ENCODE measurements at regions not wholly inside any gene's neighbourhood (a gene's known extent, or its start where the extent isn't known, plus 50 kb on each side); places are given as distances from the start of the nearest gene placed in this dataset.

DNA sequence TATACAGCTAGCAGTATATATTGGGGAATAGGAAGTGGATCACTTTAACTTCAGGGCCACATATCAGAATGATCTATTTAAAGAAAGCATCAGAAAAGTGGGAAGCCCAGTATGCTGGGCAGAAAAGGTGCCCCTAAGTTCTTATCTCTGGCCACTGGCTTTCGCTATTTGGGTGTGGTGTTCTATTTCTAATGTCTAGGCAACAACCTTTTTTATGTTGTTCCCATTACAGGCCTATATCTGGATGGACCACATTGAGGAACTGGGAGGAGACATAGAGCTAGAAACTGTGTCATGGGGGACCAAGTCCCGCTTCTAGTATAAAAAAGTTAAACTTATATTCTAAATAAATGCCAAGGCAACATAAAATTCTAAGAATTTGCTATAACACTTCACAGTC, 935.6 kb downstream of the PDHA2 start:
- no peak for DNase-seq (ENCODE audit: low read depth in 1 of 2, low spot score in 1 of 2)
- Histone ChIP-seq H3K4me3 (replicated peaks; ENCODE audit: insufficient read depth, low read length) (no peak overlapping the region), H3K27ac (replicated peaks) (no peak overlapping the region), H3K27me3 (ENCODE audit: insufficient read depth, poor library complexity, severe bottlenecking) (no peaks in the 10 kb centered on the region)
- TF ChIP-seq POLR2AphosphoS5 (IDR thresholded peaks at IDR 0.05; ENCODE audit: low read depth) = no peak
- TF ChIP-seq, protein P1, sequence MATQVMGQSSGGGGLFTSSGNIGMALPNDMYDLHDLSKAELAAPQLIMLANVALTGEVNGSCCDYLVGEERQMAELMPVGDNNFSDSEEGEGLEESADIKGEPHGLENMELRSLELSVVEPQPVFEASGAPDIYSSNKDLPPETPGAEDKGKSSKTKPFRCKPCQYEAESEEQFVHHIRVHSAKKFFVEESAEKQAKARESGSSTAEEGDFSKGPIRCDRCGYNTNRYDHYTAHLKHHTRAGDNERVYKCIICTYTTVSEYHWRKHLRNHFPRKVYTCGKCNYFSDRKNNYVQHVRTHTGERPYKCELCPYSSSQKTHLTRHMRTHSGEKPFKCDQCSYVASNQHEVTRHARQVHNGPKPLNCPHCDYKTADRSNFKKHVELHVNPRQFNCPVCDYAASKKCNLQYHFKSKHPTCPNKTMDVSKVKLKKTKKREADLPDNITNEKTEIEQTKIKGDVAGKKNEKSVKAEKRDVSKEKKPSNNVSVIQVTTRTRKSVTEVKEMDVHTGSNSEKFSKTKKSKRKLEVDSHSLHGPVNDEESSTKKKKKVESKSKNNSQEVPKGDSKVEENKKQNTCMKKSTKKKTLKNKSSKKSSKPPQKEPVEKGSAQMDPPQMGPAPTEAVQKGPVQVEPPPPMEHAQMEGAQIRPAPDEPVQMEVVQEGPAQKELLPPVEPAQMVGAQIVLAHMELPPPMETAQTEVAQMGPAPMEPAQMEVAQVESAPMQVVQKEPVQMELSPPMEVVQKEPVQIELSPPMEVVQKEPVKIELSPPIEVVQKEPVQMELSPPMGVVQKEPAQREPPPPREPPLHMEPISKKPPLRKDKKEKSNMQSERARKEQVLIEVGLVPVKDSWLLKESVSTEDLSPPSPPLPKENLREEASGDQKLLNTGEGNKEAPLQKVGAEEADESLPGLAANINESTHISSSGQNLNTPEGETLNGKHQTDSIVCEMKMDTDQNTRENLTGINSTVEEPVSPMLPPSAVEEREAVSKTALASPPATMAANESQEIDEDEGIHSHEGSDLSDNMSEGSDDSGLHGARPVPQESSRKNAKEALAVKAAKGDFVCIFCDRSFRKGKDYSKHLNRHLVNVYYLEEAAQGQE (IDR thresholded peaks at IDR 0.05; ENCODE audit: insufficient replicate concordance, low read depth) = no peak
- TF ChIP-seq, protein P2, sequence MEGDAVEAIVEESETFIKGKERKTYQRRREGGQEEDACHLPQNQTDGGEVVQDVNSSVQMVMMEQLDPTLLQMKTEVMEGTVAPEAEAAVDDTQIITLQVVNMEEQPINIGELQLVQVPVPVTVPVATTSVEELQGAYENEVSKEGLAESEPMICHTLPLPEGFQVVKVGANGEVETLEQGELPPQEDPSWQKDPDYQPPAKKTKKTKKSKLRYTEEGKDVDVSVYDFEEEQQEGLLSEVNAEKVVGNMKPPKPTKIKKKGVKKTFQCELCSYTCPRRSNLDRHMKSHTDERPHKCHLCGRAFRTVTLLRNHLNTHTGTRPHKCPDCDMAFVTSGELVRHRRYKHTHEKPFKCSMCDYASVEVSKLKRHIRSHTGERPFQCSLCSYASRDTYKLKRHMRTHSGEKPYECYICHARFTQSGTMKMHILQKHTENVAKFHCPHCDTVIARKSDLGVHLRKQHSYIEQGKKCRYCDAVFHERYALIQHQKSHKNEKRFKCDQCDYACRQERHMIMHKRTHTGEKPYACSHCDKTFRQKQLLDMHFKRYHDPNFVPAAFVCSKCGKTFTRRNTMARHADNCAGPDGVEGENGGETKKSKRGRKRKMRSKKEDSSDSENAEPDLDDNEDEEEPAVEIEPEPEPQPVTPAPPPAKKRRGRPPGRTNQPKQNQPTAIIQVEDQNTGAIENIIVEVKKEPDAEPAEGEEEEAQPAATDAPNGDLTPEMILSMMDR (IDR thresholded peaks at IDR 0.05; ENCODE audit: insufficient read depth, low read length) = no peak
- no peak for TF ChIP-seq SPI1 (IDR thresholded peaks at IDR 0.05; ENCODE audit: borderline replicate concordance, low read depth)
- no peak for TF ChIP-seq GABPA (IDR thresholded peaks at IDR 0.05; ENCODE audit: low read depth)

DNA sequence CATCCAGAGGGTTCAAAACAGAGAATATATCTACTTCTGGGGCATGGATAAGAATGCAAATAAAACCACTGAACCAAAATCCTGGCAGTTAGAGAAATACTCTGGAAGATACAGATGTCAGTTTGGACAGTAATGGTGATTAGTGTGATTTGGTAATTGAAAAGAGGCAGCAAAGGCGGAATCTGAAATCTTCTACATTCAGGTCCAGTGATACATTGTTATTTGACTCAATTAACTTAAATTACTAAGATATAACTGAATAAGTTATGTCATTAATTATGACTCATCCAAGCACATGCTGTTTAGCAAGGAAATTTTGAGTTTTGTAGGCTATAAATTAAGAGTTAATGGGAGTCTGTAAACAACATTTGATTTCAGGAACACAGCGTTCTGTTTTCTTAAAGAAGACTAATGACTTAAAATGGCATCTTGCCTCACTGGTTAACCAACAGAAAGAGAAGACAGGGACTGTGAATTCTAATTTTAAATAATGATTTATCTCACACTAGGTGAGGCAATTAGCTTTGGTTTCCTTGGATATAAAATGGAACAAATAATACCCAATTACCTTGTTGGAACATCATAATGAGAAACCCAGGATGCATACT, 937.1 kb downstream of the PDHA2 start:
- no peak for DNase-seq (ENCODE audit: low read depth in 1 of 2, low spot score in 1 of 2)
- no peak overlapping the region for H3K4me3 ChIP-seq (replicated peaks; ENCODE audit: insufficient read depth, low read length)
- TF ChIP-seq, protein P2 (IDR thresholded peaks at IDR 0.05; ENCODE audit: insufficient read depth, low read length) = no peak
- TF ChIP-seq POLR2AphosphoS5 (IDR thresholded peaks at IDR 0.05; ENCODE audit: low read depth) (no peak), SPI1 (IDR thresholded peaks at IDR 0.05; ENCODE audit: borderline replicate concordance, low read depth) (no peak), GABPA (IDR thresholded peaks at IDR 0.05; ENCODE audit: low read depth) (no peak)
- TF ChIP-seq, protein P1 (IDR thresholded peaks at IDR 0.05; ENCODE audit: insufficient replicate concordance, low read depth) = no peak
- H3K27me3 ChIP-seq (ENCODE audit: insufficient read depth, poor library complexity, severe bottlenecking) = no peaks in the 10 kb centered on the region
- H3K27ac ChIP-seq (replicated peaks) = no peak overlapping the region

DNA sequence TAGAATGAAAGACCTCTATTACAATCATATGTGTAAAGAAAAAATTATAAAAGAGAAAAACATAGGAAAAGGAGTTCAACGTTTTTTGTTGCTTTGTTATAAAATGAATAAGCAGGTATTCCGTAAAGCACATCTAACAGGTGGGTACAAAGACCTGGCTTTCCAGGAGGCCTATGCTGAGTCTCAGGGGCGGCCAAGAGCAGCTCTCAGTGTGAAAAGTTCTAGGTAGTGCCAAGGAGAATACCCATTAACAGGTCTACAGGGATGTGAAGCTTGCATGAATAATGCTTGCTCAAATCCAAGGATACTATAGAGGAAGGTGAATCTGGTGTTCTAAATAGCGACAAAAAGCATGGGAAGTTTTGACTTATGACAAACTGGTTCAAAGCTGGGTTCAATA, 944.4 kb downstream of the PDHA2 start:
- DNase-seq (ENCODE audit: low read depth in 1 of 2, low spot score in 1 of 2) = no peak
- Histone ChIP-seq H3K27me3 (ENCODE audit: insufficient read depth, poor library complexity, severe bottlenecking) (no peaks in the 10 kb centered on the region), H3K4me3 (replicated peaks; ENCODE audit: insufficient read depth, low read length) (no peak overlapping the region), H3K27ac (replicated peaks) (no peak overlapping the region)
- TF ChIP-seq GABPA (IDR thresholded peaks at IDR 0.05; ENCODE audit: low read depth) (no peak), POLR2AphosphoS5 (IDR thresholded peaks at IDR 0.05; ENCODE audit: low read depth) (no peak), SPI1 (IDR thresholded peaks at IDR 0.05; ENCODE audit: borderline replicate concordance, low read depth) (no peak)
- TF ChIP-seq, protein P1 (IDR thresholded peaks at IDR 0.05; ENCODE audit: insufficient replicate concordance, low read depth) = no peak
- TF ChIP-seq, protein P2 (IDR thresholded peaks at IDR 0.05; ENCODE audit: insufficient read depth, low read length) = no peak

All from HL-60 (cell line).